ENCODE measurements at regions not wholly inside any gene's neighbourhood (a gene's known extent, or its start where the extent isn't known, plus 50 kb on each side); places are given as distances from the start of the nearest gene placed in this dataset.

DNA sequence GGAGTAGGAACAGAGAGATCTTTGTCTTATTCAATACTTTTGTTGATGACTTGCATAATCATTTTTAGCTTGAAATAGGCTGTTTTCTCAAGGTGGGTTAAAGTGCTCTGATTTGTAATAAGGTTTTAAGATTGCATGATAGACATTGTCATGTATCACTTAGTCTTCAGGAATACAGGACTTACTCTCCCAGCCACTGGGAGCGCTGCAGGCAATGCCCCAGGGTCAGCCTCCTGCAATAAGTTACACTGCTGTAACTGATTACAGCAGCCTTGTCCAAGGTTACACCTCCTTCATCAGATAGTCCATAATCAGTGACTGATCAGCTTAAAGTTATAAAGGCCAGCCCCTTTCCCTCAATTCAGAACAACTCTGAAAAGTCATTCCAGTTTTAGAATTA is 218.6 kb downstream of the ESM1 start:
- no peak for DNase-seq

DNA sequence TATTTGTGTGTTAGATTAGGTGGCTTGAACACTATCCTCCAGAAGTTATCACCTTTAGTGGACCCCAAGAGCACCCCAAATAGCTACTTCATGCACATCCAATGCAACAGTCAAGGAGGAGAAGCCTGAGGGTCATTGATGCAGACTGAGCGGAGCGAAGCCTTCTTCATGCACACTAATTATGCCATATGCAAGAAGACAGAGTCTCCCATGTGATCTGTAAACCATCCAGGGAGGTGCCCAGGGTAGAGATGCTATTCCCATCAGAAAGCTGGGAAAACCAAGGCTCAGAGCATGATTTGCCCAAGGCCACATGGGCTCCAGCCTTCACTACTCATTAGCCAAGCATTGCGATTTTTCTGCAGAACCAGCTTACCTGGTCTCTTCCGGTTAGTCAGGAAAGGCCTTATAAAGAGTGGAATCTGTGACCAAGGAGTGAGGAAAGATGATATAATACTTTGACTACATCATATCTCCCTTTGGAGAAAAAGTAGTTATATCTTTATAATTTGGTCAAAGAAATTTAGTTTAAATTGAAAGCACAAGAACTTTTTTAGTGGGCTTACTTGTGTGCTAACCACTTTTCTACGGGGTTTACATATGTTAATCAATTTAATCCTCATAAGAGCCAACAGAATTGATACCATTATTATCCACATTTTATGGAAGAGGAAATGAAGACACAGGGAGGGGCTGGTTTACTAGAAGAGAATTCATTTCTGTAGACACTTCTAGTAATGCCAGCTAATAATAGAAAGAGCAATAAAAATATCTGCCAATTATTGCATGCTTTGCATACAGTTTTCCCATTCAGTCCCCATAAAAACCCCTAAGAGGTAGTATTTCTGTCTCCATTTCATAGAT is 220.0 kb downstream of the ESM1 start:
- no peak for DNase-seq

DNA sequence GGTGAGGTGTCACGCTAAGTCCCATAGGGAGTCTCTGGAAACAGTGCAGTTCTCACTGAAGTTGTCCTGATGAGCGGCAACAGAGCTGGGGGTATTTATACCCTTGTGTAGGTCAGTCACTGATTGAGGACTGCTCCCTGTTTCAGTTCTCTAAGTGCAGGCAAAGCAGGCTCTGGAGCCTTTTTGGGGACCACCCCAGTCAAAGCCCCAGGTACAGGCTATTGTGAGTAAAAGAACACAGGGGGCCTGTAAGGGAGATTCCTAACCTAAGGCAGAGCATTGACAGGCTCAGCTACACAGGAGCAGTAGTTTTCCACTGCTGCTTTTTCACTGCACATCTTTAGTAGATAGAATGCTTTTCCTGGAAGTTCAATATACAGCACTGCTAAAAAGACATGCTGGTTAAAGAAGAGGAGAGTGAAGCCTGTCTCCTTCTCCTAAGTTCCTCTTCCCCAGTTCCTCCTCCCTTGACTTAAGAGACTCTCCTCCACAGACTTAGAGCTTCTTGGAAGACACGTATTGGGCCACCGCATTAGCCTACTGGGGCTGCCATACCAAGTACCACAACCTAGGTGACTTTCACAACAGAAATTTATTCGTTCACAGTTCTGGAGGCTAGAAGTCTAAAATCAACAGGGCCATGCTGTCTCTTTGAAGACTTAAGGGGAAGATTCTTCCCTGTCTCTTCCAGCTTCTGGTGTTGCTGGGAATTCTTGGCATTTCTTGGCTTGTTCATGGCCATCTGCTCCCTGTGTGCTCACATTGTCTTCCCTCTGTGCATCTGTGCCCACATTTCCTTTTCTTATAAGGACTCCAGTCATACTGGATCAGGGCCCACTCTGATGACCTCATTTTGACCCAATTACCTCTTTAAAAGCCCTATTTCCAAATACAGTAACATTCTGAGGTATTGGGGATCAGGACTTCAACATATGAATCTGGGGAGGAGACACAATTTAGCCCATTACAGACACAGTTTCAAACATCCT is 221.0 kb downstream of the ESM1 start:
- DNase-seq, result no peak

DNA sequence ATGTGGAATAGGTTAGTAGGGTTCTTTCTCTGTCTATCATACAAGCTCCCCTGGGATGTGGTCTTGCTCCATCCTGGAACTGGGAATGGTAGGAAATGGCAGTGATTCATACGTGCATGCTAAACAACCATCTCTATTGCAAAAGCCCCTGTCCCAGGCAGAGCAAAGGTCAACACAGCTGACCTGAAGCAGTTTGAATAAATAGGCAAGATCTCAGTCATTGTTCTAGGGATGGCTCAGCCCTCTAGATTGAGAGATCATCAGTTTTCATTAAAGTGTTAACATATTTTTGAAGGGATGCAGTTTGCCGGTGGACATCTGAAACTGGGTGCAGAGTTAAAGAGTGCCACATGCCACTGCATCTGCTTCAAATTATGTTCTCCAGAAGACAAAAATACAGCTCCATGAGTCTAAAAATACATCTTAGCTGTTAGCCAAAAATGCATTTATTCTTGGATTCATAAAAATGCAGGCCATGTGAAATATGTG is 224.1 kb downstream of the ESM1 start:
- DNase-seq, result no peak

DNA sequence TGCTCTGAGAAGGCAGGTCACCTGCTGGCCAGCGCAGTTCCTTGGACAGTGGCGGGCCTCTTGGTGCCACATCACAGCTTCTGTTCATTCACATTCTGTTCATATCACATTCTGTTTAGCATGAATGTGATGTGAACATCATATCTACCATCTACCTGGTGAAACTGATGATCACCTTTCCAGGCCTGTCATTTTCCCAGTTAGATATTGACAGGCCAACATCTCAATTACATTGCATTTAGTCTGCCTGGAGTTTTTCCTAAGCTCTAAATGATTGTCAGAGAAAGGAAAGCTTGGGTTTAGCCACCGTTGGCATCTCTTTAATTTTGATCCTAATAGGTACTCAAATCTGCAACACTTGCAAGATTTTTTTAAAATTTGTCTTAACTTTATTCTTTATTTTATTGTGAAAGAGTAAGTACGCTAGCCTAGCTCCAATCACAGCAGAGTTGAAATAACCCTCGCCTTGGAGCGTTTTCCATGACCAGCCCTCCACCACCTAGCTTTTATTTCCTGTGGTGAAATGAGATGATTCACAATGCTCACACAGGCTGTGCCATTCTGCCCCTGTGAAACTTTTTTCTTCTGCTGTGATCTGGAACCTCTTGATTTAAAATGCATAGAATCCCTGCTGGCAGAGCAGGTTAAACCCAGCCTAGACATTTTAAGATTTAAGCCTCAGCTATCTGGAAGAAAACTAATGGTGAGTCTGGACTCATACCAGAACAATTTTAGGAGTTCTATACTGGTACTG is 225.0 kb downstream of the ESM1 start:
- no peak for DNase-seq

DNA sequence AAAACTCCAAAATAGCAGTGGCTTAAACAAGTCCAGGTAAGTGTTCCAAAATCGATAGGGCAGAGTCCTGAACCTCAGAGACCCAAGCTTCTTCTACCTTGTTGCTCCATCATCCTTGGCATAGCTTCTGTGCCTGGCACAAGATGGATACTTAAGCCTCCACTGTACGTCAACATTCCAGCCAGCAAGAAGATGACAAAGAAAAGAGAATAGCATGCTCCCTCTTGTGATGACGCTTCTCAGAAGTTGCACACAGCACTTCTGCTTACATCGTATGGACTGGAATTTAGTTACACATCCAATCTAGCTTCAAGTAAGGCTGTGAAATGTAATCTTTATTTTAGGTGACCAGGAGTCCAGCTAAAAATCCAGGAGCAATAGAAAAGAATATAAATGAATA is 227.4 kb downstream of the ESM1 start:
- DNase-seq, result no peak

DNA sequence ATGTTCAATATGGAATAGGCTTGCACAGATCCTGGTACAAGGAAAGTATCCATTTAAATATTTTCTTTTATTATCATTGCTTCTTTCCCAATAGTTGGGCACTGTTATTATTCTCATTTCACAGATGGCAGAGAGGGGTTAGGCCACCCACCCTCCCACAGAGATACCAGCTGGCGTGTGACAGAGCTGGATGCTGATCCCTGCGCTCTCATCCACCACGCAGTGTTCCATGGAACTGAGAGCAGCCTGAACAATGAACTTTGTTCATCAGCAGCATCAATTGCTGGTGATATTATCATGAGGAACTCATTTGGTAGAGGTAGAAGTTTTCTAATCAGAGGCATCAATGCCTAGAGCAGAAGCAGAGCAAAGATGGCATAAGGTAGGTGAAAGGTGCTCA is 227.9 kb downstream of the ESM1 start:
- no peak for DNase-seq

DNA sequence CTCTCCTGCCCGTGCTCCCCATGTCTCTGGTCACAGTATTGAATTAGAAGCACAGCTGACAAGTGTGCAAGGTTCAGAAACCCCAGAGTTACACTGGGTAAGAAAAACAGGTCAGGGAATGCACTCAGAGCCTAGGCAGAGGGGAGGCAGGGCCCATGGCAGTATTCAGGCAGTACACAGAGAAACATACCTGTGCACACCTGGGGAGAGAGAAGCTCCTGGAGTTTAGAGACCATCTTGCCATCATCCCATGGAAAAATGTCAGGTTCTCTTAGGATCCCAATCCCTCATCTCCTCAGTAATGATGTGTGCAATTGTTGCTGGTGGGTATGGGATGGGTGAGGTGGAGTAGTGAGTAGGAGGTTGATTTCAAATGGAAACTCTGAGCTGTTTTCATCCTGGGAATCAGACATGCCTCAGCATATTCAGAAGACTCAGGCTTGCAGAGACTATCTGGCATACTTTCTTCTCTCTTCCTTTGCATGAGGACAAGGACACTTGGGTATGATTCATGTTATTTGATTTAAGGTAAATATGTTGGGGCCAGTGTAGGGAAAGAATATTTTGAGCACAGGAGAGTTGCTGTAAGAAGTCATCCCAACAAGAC is 228.5 kb downstream of the ESM1 start:
- DNase-seq, result no peak

DNA sequence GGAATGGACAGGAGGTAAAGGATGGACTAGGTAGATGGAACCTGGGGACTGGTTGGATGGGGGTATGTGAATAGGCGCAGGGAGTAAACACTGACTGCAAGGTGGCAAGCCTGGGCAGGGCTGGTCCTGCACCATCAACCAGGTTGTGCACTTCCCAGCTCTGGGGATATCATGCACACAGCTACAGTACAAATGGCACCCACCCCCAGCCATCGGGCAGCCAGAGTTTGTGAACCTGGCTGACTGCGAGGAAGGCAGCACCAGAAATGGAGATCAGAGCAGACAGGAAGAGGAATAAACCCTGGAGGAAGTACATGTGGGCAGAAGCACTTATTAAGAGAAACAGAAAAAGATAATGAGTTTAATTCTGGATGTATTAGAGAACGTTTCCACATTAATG is 229.1 kb downstream of the ESM1 start:
- no peak for DNase-seq

DNA sequence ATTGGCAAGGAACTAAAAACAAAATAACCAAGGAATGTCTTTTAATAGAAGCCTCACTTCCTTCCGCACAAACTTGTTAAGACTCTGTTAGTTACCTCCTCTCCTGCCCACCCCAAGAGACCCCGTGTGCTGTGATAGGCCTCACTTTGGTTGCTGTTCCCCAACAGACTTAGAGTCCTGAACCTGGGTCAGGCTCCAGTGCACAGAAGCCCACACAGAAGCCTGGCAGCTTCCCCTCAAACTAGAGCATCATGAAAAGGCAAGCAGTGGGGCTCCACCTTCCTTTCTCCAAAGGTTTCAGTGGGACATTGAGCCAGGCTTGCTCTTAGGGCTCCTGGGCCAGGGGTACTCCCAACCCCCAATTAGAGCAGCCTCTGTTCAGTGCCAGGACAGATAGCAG is 230.5 kb downstream of the ESM1 start:
- DNase-seq, result no peak

DNA sequence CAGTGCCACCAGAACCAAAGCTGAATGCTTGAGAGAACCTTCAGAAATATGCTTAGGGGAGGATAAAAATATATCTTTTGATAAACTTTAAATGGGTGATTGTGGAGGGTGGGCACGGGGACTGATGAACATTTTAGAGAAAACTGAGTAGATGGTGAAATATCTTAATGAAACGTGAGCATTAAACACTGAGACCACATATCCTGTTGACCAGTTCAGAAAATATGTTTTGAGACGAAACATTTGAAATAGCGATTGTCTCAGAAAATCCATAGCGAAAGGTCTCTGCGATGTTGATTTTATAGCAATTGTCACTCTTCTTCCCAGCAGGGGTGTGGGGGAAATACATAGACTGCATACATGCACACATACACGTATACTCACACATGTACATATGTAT is 231.0 kb downstream of the ESM1 start:
- no peak for DNase-seq

DNA sequence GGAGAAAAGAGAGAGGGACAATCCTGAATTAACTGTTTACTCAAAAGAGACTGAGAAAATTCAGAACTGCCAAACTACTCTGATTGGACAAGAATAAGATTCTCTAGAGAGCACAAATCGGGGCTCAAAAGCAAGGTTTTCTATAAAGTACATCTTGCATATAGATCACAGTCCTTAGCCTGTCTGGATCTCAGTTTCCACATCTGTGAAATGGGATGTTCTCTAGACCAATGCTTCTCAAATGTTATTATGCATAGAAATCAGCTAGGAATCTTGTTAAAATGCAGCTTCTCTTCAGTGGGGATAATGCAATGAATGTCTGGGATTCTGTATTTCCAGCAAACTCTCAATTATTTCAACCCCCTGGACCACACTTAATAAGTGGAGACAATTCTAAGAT is 231.6 kb downstream of the ESM1 start:
- DNase-seq, result no peak

DNA sequence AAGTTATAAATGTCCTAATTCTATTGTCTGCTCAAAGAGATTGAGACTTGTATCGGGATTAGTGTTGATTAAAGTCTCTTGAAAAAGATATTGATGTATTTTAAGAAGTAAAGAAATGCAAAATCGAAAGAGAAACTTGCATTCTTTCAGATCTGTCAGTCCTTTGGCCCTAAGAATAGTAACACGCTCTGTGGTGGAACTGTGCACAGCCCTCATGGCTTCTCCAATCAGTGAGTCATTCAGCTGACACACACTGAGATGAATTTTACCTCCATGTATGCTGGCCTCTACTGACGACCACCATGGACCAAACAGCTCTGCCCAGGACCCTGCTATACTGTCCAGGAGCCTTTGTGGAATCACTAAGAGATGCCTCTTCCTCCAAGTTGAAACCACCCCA is 232.4 kb downstream of the ESM1 start:
- no peak for DNase-seq

DNA sequence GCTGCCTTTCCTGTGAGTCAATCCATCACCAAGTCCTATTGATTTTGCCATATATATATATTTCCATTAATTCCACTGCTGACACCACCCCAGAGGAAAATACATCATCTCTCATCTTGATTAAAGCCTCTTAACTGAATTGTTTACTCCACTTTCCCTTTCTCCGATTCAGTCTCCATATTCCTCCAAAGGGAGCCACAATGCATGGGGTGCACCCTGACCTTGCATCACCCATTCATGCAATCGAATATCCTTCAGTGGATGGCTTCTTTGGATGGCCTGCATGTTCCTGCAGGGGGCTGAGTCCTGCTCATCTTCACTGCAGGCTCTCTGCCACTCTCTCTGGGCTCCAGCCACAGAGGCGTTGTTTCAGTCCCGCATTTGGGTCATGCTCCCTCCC is 231.0 kb downstream of the SNX18 start:
- no peak for DNase-seq

DNA sequence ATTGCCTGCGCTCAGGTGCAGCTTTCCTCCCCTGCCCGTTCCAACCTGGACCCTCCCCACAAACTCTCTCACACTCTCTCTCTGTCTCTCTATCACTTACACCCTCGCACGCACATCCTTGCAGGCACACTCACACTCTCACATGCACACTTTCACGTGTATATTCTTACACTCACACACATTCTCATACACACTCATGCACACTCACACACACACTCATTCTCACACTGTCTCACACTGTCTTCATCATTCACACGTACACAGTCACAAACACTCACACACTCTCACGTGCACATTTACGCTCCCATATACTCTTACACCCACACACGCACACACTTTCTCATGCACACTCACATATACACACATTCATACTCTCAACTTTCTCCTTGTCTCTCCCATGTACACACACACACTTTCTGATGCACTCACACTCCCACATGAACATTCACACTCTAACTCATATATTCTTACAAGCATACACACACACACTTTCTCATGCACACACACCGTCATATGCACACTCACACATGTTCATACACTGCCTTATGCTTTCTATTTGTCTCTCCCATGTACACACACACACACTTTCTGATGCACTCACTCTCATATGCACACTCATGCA is 229.3 kb downstream of the SNX18 start:
- no peak for DNase-seq

DNA sequence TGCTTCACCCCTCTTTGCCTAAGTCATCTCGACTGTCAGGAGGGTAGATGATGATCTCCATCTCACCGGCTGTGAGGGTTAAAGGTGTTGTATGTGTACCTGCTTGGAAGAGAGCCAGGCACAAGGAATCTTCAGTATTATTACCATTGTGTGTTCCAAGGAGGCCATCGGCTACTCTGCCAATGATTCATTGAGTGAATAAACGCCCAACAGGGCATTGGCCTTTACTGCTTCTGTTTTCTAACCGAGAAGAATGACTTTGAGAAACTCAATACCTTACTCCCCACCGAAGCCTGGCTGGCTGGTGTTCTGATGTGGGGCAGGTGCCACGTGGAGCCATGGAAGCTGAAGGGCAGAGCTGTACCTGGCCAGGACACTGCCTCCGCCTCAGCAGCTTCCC is 228.8 kb downstream of the SNX18 start:
- no peak for DNase-seq

DNA sequence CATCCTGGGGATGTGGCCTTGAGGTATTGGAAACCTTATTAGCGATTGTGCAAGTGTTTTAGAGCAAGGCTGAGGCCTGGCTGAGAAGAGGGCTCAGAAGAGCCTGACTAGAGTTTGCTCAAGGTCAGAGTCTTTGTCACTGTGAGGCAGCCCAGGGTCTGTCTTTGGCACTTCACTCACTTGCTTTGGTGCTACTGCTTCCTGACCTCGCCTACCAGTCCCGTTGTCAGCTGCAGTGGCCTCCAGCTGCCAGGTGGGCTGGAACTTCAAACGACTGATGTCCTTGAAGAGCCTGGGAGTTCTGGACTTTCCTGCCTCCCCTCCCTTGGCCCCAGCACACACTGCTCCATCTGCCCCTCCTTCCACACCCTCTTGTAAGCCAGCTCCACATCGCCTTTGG is 228.0 kb downstream of the SNX18 start:
- DNase-seq, result no peak

DNA sequence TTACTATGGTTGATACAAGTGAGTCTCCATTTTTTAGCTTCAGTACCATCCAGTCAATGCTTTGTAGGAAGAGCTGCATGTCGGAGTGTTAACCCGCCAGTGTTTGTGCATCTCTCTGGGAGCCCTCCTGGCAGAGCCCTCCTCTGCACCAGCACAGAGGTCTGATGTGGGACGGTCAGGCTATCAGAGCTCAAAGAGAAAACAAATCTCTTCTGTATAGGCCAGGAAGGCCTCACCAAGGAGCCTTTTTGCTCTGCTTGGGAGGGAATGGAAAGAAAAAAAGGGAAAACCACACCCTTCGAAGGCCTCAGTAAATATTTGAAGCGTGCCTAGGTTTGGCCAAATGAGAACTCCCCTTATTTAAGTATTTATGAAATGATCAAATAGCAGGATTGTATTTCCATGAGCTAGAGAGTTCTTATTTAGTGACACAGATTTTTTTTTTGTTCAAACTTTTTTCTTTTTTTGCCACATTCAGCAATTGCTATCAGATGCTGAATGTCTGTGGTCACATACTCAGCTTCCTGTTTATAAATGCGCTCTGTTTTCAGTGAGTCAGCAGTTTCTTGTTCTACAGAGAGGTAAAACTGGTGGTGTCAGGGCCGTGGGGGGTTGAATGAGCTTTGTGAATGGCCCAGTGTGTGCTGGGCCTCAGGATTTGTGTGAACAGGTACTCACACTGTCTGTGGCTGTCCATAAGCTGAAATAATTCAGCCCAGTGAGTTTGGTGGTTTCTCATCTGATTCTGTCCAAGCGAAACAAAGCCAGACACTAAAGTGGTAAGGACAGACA is 226.6 kb downstream of the SNX18 start:
- no peak for DNase-seq

DNA sequence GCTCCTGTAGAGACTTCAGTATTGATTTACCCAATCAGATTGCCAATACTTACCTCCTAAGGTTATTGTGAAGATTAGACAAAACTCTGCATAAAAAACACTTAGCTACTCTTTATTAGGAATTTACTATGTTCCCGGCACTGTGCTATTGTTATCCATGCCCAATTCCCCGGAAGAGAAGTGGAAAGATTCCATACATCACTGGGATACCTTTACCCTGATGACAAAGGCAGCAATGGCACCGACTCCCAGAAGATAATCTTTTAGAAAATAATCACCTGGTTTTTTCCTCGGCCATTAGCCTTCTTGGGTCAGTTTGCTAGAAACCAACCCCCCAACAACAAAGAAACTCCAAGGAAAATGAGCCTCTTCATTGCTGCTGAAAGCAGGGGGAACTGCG is 226.0 kb downstream of the SNX18 start:
- no peak for DNase-seq

DNA sequence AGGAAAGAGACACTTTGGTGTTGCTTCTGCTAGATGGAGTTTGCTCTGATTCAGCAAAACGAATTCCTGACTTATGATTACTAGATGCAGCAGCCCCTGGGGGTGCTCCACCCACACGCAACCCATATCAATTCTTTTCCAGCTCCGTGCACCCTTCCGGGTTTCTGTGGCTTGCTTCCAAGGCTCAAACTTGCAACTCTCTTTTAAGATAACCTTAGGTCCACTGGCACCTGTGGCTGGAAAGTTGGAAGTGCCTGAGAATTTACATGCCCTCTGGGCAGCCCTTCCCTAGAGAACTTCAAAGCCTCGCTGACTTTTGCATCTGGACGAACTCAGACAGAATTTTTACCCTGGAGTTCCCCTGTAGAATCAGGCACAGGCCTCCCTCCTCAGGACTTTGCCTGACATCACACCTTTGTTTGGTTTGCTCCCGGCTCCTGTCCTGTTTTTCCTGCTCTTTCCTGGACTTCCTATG is 224.9 kb downstream of the SNX18 start:
- DNase-seq, result no peak

DNA sequence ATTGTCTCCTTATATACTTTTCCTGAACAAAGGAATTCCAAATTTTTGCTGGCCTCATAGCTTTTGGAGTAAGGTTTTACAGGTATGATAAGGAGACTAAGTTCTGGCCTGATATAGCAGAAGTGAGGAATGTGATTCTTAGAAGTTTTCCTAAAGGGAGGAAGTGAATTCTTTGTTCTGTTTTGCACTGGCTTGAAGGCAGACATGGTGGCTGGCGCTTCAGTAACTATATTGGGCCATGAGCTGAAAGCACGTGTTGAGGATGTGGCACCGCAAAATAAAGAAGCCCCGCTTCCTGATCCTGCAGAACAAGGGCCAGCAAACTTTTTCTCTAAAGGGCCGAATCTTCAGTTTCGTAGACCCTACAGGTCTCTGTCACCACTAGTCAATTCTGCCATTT is 224.2 kb downstream of the SNX18 start:
- DNase-seq, result no peak

All from COR-L47 (cell line).